WTC11 (cell line): ENCODE measurements at regions not wholly inside any gene's neighbourhood (a gene's known extent, or its start where the extent isn't known, plus 50 kb on each side); places are given as distances from the start of the nearest gene placed in this dataset.

Source experiments
- ATF3 ChIP-seq: sonication (generic); formaldehyde crosslinking; conservative IDR thresholded peaks from 2 replicates; pipeline ENCODE4 v1.8.1; 2022; ENCODE audit warnings: mild to moderate bottlenecking, missing genetic modification reagents
- CREM ChIP-seq: sonication (generic); formaldehyde crosslinking; IDR thresholded peaks from 2 replicates; pipeline ENCODE4 v1.8.1; 2022; ENCODE audit warnings: mild to moderate bottlenecking, missing genetic modification reagents, moderate library complexity
- CTCF ChIP-seq: fragments of 200-600 bp; IDR thresholded peaks from 2 replicates; pipeline ENCODE4 v1.8.0; 2022; ENCODE audit warnings: antibody characterized with exemption
- FOXJ3 ChIP-seq: sonication (generic); formaldehyde crosslinking; IDR thresholded peaks from 2 replicates; pipeline ENCODE4 v1.9.0; 2021; ENCODE audit warnings: missing genetic modification reagents, mild to moderate bottlenecking, borderline replicate concordance
- JUN ChIP-seq: sonication (generic); formaldehyde crosslinking; IDR thresholded peaks from 2 replicates; pipeline ENCODE4 v1.8.0; 2023; ENCODE audit warnings: mild to moderate bottlenecking, missing genetic modification reagents
- KAT7 ChIP-seq: sonication (generic); formaldehyde crosslinking; IDR thresholded peaks from 2 replicates; pipeline ENCODE4 v1.8.1; 2023; ENCODE audit warnings: missing genetic modification reagents, mild to moderate bottlenecking, borderline replicate concordance
- NFATC4 ChIP-seq: fragments of 250-450 bp; sonication (Bioruptor Pico); IDR thresholded peaks from 2 replicates; pipeline ENCODE4 v1.9.0; 2021; ENCODE audit warnings: mild to moderate bottlenecking
- TEAD4 ChIP-seq: sonication (generic); formaldehyde crosslinking; IDR thresholded peaks from 2 replicates; pipeline ENCODE4 v1.8.0; 2022; ENCODE audit warnings: mild to moderate bottlenecking, missing genetic modification reagents
- USF2 ChIP-seq: sonication (generic); formaldehyde crosslinking; IDR thresholded peaks from 2 replicates; pipeline ENCODE4 v1.8.1; 2023; ENCODE audit warnings: mild to moderate bottlenecking, missing genetic modification reagents, moderate library complexity
- ZBTB21 ChIP-seq: sonication (generic); formaldehyde crosslinking; IDR thresholded peaks from 2 replicates; pipeline ENCODE4 v1.8.1; 2023; ENCODE audit warnings: mild to moderate bottlenecking, missing genetic modification reagents, borderline replicate concordance
- ZBTB43 ChIP-seq: sonication (generic); formaldehyde crosslinking; IDR thresholded peaks from 2 replicates; pipeline ENCODE4 v1.8.1; 2023; ENCODE audit warnings: mild to moderate bottlenecking, missing genetic modification reagents

- no peak for TF ChIP-seq KAT7 (CRISPR knock-in tag)
- TF ChIP-seq JUN (CRISPR knock-in tag): no peak
- no peak for TF ChIP-seq CTCF
- TF ChIP-seq USF2 (CRISPR knock-in tag): no peak
- no peak for TF ChIP-seq NFATC4 (CRISPR knock-in tag)
- no peak for TF ChIP-seq CREM (CRISPR knock-in tag)
- TF ChIP-seq FOXJ3: no peak
- TF ChIP-seq TEAD4 (CRISPR knock-in tag): no peak
- no peak for TF ChIP-seq ATF3 (CRISPR knock-in tag)
- no peak for TF ChIP-seq ZBTB43 (CRISPR knock-in tag)
- no peak for TF ChIP-seq ZBTB21 (CRISPR knock-in tag)
Observed at GRCh38 chr6:43845646-43846045, 75.6 kb downstream of the VEGFA start.
